Islet precursor cell (in vitro differentiated cells): ENCODE measurements at regions not wholly inside any gene's neighbourhood (a gene's known extent, or its start where the extent isn't known, plus 50 kb on each side); places are given as distances from the start of the nearest gene placed in this dataset.
"Not testable (repeated sequence)": the region's sequence is repeated elsewhere in the genome, so short reads cannot be mapped to it uniquely, and the experiment has no call there.

ENCODE experiments used
- DNase-seq: peaks from one replicate; pipeline ENCODE4 v3.0.0-alpha.2; 2018

- no peak for DNase-seq
Observed at GRCh38 chr10:124262971-124263370, 155.8 kb downstream of the OAT start.

- DNase-seq = no peak
Observed at GRCh38 chr10:124262234-124262865, 156.4 kb downstream of the OAT start.

- DNase-seq = no peak
Observed at GRCh38 chr10:124259139-124259825, 159.4 kb downstream of the OAT start.

DNA sequence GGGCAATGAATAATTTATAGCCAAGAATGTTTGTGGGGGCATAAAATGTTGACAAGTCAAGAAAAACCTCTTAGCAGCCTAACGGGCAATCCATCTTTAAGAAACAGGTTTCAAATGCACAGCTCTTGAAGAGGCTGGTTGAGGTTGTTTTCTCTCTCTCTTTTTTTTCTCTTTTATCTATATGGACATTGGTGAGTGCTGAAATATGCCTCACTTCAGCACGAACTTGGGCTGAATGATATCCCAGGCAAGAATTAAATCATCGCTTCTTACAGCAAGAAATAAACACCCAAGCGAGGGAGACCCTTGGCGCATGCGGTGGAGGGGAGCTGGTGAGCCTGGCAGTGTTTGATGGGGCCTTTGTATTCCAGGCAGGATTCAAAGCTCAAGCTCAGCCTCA lies 160.9 kb downstream of the OAT start:
- DNase-seq = no peak

- no peak for DNase-seq
Observed at GRCh38 chr10:124256151-124256550, 162.6 kb downstream of the OAT start.

GRCh38 chr10:124255556-124255955 lies 162.2 kb upstream of the CHST15 start:
- DNase-seq = no peak

GRCh38 chr10:124254490-124254889 lies 161.1 kb upstream of the CHST15 start:
- peak; percentile 76 for DNase-seq

DNA sequence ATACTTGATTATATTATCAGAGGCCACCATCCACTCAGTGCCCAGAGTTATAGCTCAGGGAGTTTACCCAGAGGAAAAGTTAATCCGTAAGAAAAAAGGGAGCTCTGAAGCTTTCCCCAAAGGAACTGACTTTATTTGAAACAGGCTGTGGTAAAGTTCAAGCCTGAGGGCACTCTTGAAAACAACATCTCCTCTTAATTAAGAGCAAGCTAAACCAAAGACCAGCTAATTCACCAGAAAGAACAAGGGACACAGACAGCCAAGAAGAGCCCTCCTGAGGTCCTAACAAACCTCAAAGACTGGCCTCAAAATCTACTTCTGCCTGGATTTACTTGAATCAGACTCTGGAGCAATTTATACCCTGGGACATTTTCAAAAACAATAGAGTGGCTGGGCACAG lies 159.6 kb upstream of the CHST15 start:
- no peak for DNase-seq

DNA sequence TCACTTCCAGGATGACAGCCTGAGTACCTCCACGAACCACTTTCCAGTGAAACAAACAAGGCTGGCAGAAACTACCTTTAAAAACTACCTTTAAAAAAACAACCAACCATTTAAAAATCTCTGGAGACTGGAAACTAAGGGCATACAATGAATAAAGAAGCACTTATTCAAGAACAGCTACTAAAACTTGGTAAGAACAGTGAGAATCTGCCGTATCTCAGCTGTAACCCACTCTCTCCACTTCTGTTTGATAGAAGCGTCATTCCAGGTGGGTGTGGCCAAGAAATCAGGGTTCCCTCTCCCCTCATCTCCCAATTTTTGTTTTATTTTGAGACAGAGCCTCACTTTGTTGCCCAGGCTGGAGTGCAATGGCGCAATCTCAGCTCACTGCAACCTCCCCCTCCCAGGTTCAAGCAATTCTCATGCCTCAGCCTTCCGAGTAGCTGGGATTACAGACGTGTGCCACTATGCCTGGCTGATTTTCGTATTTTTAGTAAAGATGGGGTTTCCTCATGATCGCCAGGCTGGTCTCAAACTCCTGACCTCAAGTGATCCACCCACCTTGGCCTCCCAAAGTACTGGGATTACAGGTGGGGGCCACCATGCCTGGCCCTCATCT lies 158.8 kb upstream of the CHST15 start:
- DNase-seq = no peak

GRCh38 chr10:124251317-124252065 lies 158.1 kb upstream of the CHST15 start:
- DNase-seq = peak; percentile 29

GRCh38 chr10:124250506-124250905 lies 157.1 kb upstream of the CHST15 start:
- DNase-seq = peak; percentile 29

- peak; percentile 35 for DNase-seq
Observed at GRCh38 chr10:124249812-124250432, 156.5 kb upstream of the CHST15 start.

DNA sequence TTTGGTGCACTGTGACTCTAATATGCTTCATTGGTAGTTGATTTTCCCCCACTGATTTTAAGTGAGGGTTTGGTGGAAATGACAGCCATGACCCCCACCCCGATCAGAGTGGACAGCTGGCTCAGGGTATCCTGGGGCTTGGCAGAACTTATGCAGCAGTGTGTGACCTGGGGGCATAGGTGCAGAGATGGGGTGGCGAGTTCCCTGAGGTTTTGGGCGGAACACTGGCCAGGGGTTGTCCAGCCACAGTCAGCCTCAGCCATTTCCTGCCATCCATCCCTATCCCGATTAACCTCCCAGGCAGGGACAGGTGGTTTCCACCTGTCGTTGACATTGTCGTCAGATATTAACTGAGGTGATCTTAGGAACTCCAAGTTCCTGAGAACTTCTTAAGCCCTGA lies 155.8 kb upstream of the CHST15 start:
- DNase-seq = no peak

DNA sequence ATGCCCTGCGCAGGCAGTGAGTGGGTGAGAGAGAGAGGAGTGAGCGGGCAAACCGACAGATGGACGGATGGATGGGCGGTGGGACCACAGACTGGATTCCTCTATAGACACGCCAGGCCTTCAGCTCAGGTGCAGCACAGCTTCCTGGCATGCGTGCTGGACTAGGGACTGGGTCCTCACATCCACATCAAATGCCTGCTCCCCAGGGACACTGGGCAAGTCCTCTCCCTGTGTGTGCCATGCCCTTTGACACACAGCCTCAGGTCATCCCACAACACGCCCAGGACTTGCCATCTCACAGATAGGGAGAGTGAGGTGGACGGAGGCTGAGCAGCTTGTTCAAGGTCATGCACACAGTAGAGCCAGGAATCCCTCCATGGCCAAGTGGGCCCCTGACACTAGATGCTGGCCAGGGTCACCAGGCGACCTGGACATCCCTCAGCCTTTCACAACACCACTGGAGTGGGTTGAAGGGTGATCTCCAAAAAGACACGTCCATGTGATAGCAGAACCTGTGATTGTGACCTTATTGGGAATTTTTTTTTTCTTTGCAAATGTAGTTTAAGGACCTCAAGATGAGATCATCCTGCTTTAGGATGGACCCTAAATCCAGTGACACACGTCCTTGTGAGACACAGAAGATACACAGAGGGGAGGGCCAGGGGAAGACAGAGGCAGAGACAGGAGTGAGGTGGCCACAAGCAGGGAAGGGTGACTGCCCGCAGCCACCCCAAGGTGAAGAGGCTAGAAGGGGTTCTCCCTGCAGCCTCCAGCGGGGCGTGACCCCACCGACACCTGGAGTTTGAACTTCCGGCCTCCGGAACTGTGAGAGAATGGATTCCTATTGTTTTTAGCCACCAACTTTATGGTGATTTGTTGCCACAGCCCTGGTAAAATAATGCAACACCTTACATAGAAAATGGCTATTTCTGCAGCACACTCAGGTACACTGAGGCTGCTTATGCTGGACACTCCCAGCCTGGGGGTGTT lies 155.0 kb upstream of the CHST15 start:
- no peak for DNase-seq

DNA sequence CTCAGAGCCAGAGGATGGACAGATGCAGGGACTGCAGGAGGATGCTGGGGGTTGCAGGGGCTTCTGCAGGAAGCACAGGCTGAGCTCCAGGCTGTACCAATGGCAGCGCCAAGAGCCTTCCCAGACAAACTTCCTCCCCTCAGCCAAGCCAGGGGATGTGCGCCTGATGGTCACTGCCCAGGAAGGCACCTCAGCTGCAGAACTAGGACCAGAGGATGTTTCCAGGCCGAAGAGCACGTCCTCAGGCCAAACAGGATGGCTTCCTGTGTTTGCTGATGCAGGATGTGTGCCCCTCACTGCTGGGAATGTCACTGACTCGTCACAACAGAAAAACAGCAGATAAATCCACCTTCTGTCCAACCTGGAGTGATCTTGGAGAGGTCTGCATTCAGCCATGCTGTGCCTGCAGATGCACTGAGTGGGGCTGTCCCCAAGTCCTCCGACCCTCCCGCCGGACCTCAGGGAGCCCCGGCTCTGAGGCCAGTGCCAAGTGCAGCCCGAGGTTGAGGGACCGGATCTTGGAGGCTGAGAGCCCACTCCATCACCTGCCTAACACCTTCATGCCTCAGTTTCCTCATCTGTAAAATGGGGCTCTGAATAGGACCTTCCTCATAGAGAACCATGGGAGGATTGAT lies 152.5 kb upstream of the CHST15 start:
- no peak for DNase-seq

DNA sequence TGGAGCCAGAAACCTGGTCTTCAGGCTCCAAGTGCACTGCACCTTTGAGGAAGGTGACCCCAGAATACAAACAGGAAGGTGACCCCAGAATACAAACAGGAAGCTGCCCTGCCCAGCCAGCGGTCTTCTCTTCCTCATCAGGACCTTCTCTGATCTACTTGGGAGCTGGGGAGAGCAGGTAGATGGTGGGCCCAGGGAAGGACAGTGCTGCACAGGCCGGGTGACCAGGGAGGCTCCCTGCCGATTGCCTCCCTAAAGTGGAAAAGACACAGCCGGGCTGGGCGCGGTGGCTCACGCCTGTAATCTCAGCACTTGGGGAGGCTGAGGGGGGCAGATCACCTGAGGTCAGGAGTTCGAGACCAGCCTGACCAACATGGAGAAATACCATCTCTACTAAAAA lies 151.8 kb upstream of the CHST15 start:
- DNase-seq = no peak

DNA sequence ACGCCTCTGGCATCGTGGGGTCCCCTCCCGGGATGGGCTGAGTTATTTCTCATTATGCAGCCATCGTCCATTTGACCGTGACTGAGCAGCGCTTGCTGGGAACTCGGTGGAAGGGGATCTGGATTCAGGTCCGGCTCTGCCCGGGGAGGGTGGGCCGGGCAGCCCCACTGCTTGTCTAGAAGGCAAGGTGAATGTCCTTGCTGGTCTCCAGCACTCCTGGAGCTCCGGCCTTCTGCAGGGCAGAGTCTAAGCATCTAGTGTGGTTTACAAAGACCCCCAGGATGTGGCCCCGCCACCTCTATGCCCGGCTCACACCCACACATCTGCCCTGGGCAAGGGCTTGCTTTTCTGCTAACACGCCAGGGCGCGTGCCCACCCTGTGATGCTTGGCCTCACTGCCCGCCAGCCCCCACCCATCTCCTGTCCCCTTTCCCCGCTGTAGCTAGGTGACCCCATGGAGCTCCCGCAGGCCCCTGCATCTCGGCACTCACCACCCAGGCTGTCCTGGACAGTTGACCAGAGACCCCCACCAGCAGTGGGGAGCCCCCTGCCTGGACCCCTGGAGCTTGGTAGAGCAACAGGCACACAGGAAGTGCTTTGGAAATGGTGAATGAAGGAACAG lies 151.0 kb upstream of the CHST15 start:
- DNase-seq = no peak

- no peak for DNase-seq
Observed at GRCh38 chr10:124243702-124244121, 150.3 kb upstream of the CHST15 start.

DNA sequence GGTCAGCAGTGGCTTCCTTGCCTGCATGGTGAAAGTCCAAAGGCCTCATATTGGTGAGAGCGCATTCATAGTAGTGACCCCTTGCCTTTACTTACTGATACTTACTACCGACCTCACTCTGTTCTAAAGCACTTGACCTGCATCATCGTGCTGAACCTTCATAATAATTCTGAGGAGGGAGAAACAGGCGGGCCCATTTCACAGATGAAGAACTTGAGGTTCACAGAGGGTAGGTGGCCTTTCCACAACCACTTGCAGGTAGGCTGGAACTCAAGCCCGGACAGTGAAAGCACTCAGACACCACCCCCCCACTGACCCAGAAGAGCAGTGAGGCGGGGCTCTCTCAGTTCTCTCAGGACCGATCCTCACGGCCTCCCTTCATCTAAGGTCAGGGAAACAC lies 149.4 kb upstream of the CHST15 start:
- DNase-seq = no peak

GRCh38 chr10:124242365-124242764 lies 149.0 kb upstream of the CHST15 start:
- no peak for DNase-seq

GRCh38 chr10:124241510-124241909 lies 148.1 kb upstream of the CHST15 start:
- DNase-seq = not testable (repeated sequence)
